Neural progenitor cell (in vitro differentiated cells): ENCODE measurements at regions not wholly inside any gene's neighbourhood (a gene's known extent, or its start where the extent isn't known, plus 50 kb on each side); places are given as distances from the start of the nearest gene placed in this dataset.

Experiments
- EZH2 ChIP-seq: fragments of 200-600 bp; sonication (generic); IDR thresholded peaks from 2 replicates; pipeline ENCODE4 v1.6.1; 2017; ENCODE audit warnings: antibody characterized with exemption, mild to moderate bottlenecking, moderate library complexity
- EZH2phosphoT487 ChIP-seq: fragments of 200-600 bp; sonication (generic); IDR thresholded peaks from 2 replicates; pipeline ENCODE4 v1.6.1; 2017; ENCODE audit warnings: antibody characterized with exemption
- TF ChIP-seq, protein P1 (sequence below): fragments of 200-600 bp; sonication (generic); IDR thresholded peaks from 2 replicates; pipeline ENCODE4 v1.5.1; 2017; ENCODE audit warnings: antibody characterized with exemption, mild to moderate bottlenecking

DNA sequence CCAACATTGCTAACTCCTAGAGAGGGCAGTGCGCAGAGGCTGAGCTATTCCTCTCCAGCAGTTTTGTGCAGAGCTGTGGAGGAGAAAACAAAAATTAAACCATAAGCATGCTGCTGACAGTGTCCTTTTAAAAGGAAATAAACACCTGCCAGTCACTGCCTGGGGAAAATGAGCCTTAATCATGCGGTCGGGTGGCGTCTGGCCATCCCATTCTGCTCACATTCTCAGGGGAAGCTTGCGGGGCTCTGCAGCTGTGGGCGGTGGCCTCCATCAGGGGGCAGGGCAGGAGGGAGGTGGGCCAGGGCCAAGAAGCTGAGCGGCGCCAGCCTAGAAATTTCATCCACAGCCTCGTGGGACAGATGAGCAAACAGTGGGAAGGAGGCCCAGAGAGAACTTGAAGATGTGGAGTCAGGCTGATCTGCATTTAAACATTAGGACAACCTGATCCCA lies 71.0 kb upstream of the TP53I11 start:
- TF ChIP-seq, protein P1, sequence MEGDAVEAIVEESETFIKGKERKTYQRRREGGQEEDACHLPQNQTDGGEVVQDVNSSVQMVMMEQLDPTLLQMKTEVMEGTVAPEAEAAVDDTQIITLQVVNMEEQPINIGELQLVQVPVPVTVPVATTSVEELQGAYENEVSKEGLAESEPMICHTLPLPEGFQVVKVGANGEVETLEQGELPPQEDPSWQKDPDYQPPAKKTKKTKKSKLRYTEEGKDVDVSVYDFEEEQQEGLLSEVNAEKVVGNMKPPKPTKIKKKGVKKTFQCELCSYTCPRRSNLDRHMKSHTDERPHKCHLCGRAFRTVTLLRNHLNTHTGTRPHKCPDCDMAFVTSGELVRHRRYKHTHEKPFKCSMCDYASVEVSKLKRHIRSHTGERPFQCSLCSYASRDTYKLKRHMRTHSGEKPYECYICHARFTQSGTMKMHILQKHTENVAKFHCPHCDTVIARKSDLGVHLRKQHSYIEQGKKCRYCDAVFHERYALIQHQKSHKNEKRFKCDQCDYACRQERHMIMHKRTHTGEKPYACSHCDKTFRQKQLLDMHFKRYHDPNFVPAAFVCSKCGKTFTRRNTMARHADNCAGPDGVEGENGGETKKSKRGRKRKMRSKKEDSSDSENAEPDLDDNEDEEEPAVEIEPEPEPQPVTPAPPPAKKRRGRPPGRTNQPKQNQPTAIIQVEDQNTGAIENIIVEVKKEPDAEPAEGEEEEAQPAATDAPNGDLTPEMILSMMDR, result peak; percentile 24
- no peak for TF ChIP-seq EZH2phosphoT487
- no peak for TF ChIP-seq EZH2
